Activated T-cell treated with anti-CD3 and anti-CD28 coated beads, Interleukin-2, amount 50 U/mL, for 72 hours (primary cell): ENCODE measurements at regions not wholly inside any gene's neighbourhood (a gene's known extent, or its start where the extent isn't known, plus 50 kb on each side); places are given as distances from the start of the nearest gene placed in this dataset.
"Not testable (repeated sequence)": the region's sequence is repeated elsewhere in the genome, so short reads cannot be mapped to it uniquely, and the experiment has no call there.

Source experiments
- ATAC-seq, 2 donors: fragments of 150-1000 bp; cut with Tn5 transposase; replicated peaks in 1 of 2; 2 replicates each; pipeline ENCODE4 v1.10.0; 2021; ENCODE audit warnings: moderate library complexity in 2 of 2, mild to moderate bottlenecking in 1 of 2
- DNase-seq, 2 donors: peaks; one replicate each; pipeline ENCODE4 v3.0.0; 2021 to 2022; ENCODE audit warnings: mixed read lengths in 1 of 2
- H3K27ac Mint-ChIP-seq: one replicate; pipeline ENCODE4 v1.8.0; 2022; ENCODE audit warnings: mild to moderate bottlenecking, moderate library complexity, mixed read lengths
- H3K27me3 Mint-ChIP-seq: one replicate; pipeline ENCODE4 v1.8.0; 2022; ENCODE audit warnings: low read depth, mixed read lengths
- H3K36me3 Mint-ChIP-seq, 2 donors: one replicate each; pipeline ENCODE4 v1.8.0; 2022; ENCODE audit warnings: mixed read lengths in 2 of 2, mild to moderate bottlenecking in 1 of 2; ENCODE audit not compliant: insufficient read depth in 2 of 2
- H3K4me1 Mint-ChIP-seq: one replicate; pipeline ENCODE4 v1.8.0; 2022; ENCODE audit warnings: low read depth, mixed read lengths
- H3K4me3 Mint-ChIP-seq, 2 donors: one replicate each; pipeline ENCODE4 v1.8.0; 2022; ENCODE audit warnings: mild to moderate bottlenecking in 2 of 2, mixed read lengths in 2 of 2, moderate library complexity in 2 of 2
- H3K9me3 Mint-ChIP-seq, 2 donors: one replicate each; pipeline ENCODE4 v1.8.0; 2022; ENCODE audit warnings: mixed read lengths in 2 of 2

- no peaks in the 10 kb centered on the region for H3K36me3 Mint-ChIP-seq
- H3K27ac Mint-ChIP-seq: no peak overlapping the region
- H3K9me3 Mint-ChIP-seq: no peaks in the 10 kb centered on the region
- peaks cover 12% of the 10 kb centered on the region for H3K4me1 Mint-ChIP-seq
- no peak for ATAC-seq
- H3K4me3 Mint-ChIP-seq: no peak overlapping the region
- H3K27me3 Mint-ChIP-seq: no peaks in the 10 kb centered on the region
- no peak for DNase-seq
These were observed 283.8 kb downstream of the ZPLD1 start for GRCh38 chr3:102718651-102719050.

DNA sequence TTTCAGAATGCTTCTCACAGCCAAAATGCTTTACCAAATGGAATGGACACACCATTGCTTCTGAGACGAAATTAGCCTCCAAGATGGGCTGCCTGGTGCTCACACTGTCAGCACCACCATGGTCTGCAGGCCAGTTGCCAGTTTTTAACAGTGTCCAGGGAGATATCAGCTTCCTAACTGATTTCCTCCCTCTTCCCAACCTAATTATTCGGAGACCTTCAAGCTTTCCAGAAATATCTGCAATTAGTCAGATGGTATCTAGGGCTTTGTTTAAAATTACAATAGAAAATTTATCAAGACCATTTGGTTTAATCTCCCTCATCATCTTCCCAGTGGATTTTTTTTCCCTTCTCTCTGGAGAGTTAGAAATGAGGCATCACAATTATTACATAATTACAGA, 287.5 kb downstream of the ZPLD1 start:
- Mint-ChIP-seq H3K4me1 (no peaks in the 10 kb centered on the region), H3K27ac (no peak overlapping the region), H3K27me3 (no peaks in the 10 kb centered on the region), H3K9me3 (no peaks in the 10 kb centered on the region), H3K36me3 (no peaks in the 10 kb centered on the region), H3K4me3 (no peak overlapping the region)
- no peak for ATAC-seq
- DNase-seq: no peak

DNA sequence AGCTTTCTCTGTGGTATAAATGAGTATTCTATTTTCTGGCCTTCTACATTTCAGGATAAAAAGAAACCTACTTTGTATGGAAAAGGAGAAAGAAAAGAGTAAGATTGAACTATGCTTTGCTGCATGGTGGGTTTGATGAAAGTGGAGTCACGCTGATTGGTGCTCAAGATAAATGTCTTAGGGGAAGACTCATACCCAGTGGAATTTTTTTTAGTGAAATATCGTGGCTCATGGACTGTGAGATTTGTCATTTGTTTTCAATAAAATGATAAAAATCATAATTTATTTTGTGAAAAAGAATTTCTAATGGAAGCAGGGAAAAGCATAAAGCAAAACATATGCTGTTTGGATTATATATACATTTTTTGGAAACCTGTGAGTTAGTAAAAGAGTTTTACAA, 292.5 kb downstream of the ZPLD1 start:
- Mint-ChIP-seq H3K4me1 (no peaks in the 10 kb centered on the region), H3K9me3 (no peaks in the 10 kb centered on the region), H3K36me3 (no peaks in the 10 kb centered on the region), H3K27me3 (no peaks in the 10 kb centered on the region), H3K4me3 (no peak overlapping the region), H3K27ac (no peak overlapping the region)
- ATAC-seq (no peak), DNase-seq (no peak)

DNA sequence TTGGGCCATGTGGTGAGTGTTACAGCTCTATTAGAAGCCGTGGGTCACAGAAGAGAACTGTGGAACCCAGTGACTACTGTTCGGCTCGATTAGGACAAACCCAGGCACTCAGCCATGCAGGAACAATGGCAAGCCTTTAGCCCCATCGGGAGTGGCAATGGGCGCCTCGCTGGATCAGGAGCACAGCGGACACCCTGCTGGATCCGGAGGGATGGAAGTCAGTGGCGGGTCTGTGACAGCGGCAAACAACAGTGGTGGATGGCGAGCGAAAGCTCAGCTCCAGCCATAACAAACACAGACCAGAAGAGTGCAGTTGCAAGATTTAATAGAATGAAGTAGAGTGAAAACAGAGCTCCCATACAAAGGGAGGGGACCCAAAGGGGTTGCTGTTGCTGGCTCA, 297.8 kb downstream of the ZPLD1 start:
- not testable (repeated sequence) for H3K9me3 Mint-ChIP-seq, DNase-seq, H3K4me1 Mint-ChIP-seq, H3K27me3 Mint-ChIP-seq, H3K36me3 Mint-ChIP-seq, ATAC-seq, H3K27ac Mint-ChIP-seq, H3K4me3 Mint-ChIP-seq

DNA sequence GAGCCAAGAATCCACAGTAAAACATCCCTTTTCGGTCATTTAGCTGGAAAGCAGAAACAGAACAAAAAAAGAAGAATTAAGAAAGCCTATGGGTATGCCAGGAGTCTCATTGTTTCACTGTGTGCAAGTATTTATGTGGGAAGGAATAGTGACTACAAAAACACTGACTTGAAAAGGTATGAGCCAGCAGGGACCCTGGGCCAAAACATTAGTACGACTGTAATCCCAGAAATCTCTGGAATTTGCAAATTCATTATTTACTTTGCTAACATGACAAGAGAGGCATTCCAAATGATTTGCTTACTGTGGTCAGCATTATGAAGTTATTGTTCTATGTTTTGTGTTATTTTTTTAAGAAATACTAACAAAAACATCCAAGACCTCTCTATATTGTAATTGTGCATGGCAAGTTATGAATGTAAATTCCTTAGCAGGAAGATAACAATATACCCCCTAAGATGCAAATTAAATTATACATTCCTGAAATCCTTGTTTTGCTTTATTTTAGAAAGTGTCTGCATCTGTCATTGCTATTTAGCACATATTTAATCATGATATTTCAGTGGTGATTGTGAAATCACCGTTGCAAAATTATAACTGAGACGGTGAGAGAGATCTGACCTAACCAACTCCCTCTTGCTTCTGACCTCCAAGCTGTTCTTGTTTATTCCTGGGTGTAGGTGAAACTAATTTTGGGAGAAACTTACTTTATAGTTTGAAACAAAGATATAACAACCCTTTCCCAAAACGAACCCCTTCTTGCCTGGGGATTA, 299.2 kb downstream of the ZPLD1 start:
- no peaks in the 10 kb centered on the region for H3K9me3 Mint-ChIP-seq
- no peak overlapping the region for H3K27ac Mint-ChIP-seq
- no peaks in the 10 kb centered on the region for H3K36me3 Mint-ChIP-seq
- no peaks in the 10 kb centered on the region for H3K27me3 Mint-ChIP-seq
- no peak for DNase-seq
- no peaks in the 10 kb centered on the region for H3K4me1 Mint-ChIP-seq
- no peak for ATAC-seq
- H3K4me3 Mint-ChIP-seq: no peak overlapping the region

GRCh38 chr3:102735311-102735710, 300.5 kb downstream of the ZPLD1 start:
- DNase-seq: no peak
- no peak for ATAC-seq
- no peak overlapping the region for H3K4me3 Mint-ChIP-seq
- no peaks in the 10 kb centered on the region for H3K36me3 Mint-ChIP-seq
- H3K9me3 Mint-ChIP-seq: no peaks in the 10 kb centered on the region
- H3K27me3 Mint-ChIP-seq: no peaks in the 10 kb centered on the region
- no peak overlapping the region for H3K27ac Mint-ChIP-seq
- no peaks in the 10 kb centered on the region for H3K4me1 Mint-ChIP-seq

DNA sequence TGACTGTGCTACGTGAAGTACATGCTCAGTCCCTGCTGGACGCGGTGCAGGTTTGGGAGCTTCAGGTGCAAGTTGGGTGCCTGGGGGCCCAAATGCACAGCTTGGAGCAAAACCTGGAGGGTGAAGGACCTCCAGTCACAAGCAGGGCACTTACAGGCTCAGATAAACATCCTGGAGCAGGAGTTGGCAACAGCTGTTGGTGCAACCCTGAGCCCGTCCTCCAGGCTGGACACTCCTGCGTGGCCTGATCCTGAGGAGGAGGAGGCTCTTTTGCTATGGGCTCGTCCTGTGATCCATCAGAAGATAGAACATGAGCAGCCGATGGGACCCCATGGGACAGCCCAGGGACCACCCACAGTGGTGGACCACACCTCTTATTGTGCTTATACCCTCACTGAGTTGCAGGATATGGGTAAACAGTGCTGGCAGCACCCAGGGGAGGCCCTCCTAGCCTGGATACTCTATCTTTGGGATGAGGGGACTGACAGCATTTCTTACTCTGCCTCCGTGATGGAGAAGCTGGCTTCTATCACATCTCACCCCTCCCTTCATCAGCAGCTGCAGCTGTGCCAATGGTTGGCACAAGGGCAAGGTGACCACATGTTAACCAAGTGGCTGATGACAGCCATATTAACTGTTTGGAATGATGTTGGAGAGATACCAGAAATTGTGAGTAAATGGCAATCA, 301.6 kb downstream of the ZPLD1 start:
- DNase-seq (no peak), ATAC-seq (no peak)
- Mint-ChIP-seq H3K4me1 (no peaks in the 10 kb centered on the region), H3K36me3 (no peaks in the 10 kb centered on the region), H3K27me3 (no peaks in the 10 kb centered on the region), H3K27ac (no peak overlapping the region), H3K9me3 (no peaks in the 10 kb centered on the region), H3K4me3 (no peak overlapping the region)

DNA sequence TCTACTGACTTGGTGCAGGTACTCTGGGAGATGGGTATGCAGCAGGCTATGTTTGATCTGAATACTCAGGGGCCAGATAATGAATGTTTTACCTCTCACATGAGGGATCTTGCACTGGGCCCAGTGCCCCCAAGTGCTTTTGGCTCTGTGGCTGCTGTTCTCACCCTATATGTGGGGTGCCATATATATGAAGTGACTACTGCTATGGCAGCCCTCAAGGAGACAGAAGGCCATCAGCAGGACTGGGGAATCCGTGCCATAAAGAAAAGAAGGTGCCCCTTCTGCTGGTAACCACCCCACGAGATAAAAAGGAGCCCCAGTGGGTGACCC, 302.1 kb downstream of the ZPLD1 start:
- Mint-ChIP-seq H3K27ac (no peak overlapping the region), H3K4me1 (no peaks in the 10 kb centered on the region), H3K36me3 (no peaks in the 10 kb centered on the region), H3K9me3 (no peaks in the 10 kb centered on the region), H3K27me3 (no peaks in the 10 kb centered on the region), H3K4me3 (no peak overlapping the region)
- no peak for DNase-seq
- no peak for ATAC-seq

DNA sequence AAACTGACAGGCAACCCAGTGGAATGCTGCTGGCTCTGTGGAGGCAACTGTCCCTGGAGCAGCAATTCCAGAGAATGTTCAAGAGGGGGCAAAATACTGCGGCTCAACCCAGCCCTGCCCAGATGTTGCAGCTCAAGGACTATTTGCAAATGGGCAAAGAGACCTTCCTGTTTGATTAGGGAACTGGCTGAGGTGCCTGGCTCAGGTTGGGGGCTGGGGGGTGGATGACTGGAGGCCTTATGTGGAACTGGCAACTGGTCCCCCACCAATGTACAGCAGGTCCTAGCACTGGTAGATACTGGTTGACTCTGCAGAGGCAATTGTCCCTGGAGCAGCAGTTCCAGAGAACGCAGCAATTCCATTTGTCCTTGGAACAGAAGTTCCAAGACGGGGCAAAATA, 302.5 kb downstream of the ZPLD1 start:
- H3K36me3 Mint-ChIP-seq: no peaks in the 10 kb centered on the region
- H3K27me3 Mint-ChIP-seq: no peaks in the 10 kb centered on the region
- no peaks in the 10 kb centered on the region for H3K9me3 Mint-ChIP-seq
- no peak overlapping the region for H3K4me3 Mint-ChIP-seq
- DNase-seq: no peak
- no peak for ATAC-seq
- no peaks in the 10 kb centered on the region for H3K4me1 Mint-ChIP-seq
- H3K27ac Mint-ChIP-seq: no peak overlapping the region

GRCh38 chr3:102741105-102741504, 306.3 kb downstream of the ZPLD1 start:
- H3K27me3 Mint-ChIP-seq: peaks cover 7% of the 10 kb centered on the region

GRCh38 chr3:102741694-102742093, 306.9 kb downstream of the ZPLD1 start:
- DNase-seq (no peak), ATAC-seq (no peak)
- Mint-ChIP-seq H3K27me3 (peaks cover 7% of the 10 kb centered on the region), H3K36me3 (no peaks in the 10 kb centered on the region), H3K4me3 (no peak overlapping the region), H3K4me1 (no peaks in the 10 kb centered on the region), H3K27ac (no peak overlapping the region), H3K9me3 (no peaks in the 10 kb centered on the region)

More at GRCh38 chr3:102741105-102741504, 306.3 kb downstream of the ZPLD1 start:
- DNase-seq (no peak), ATAC-seq (no peak)
- Mint-ChIP-seq H3K27ac (no peak overlapping the region), H3K4me1 (no peaks in the 10 kb centered on the region), H3K9me3 (no peaks in the 10 kb centered on the region), H3K4me3 (no peak overlapping the region), H3K36me3 (no peaks in the 10 kb centered on the region)

DNA sequence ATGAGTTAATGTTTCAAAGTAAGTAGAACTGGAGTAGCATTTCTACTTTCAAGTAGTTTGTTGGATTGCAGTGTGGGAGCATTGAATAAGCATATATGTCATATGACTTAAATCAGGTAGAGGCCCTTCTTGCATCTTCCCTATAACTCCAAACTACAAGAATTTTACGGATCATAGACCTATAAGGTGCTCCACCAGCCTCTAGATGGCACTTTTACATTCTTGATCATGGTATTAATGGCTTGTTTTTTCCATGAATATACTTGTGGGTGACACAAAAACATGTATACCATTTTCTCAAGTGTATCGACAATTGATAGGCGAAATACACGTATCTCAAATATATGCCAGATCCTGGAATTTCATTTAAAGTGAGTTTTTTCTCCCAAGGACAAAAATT, 311.1 kb downstream of the ZPLD1 start:
- no peaks in the 10 kb centered on the region for H3K4me1 Mint-ChIP-seq
- H3K27ac Mint-ChIP-seq: no peak overlapping the region
- H3K9me3 Mint-ChIP-seq: no peaks in the 10 kb centered on the region
- no peak overlapping the region for H3K4me3 Mint-ChIP-seq
- ATAC-seq (no peak), DNase-seq (no peak)
- H3K27me3 Mint-ChIP-seq: peaks cover 7% of the 10 kb centered on the region
- H3K36me3 Mint-ChIP-seq: no peaks in the 10 kb centered on the region

DNA sequence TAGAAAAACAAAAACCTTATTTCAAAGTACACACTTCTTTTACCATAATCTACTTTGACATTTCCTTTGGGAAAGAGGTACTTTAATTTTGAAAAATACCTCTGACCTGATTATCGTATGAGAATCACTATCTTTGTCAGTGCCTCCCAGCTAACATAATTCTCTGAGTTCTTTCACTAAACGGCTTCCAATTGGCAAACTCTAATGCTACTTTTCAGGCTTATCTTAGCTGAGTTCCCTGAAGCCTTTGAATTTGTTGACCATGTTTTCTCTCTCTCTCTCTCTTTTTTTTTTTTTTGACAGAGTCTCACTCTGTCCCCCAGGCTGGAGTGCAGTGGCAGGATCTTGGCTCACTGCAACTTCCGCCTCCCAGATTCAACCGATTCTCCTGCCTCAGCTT, 312.8 kb downstream of the ZPLD1 start:
- Mint-ChIP-seq H3K27me3 (peaks cover 7% of the 10 kb centered on the region), H3K9me3 (no peaks in the 10 kb centered on the region), H3K36me3 (no peaks in the 10 kb centered on the region), H3K4me1 (no peaks in the 10 kb centered on the region), H3K27ac (no peak overlapping the region), H3K4me3 (no peak overlapping the region)
- no peak for ATAC-seq
- DNase-seq: no peak

DNA sequence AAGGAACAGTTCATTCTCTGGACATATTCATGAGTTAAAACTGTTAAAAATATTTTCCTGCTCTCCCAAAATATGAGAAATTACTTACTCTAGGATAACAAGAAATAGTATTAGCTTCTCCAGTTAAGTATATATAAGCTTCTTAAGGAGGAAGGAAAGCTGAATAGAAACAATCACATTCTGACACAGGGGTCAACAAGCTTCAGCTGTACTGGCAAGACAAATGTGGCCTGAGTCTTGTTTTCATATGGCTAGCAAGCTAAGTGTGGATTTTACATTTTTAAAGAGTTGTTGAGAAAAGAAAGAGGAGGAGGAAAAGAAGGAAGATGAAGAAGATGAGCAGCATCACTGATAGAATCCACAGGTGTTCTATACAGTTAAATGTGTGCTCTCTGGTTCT, 313.8 kb downstream of the ZPLD1 start:
- Mint-ChIP-seq H3K9me3 (no peaks in the 10 kb centered on the region), H3K36me3 (no peaks in the 10 kb centered on the region), H3K4me1 (no peaks in the 10 kb centered on the region), H3K27me3 (peaks cover 7% of the 10 kb centered on the region), H3K27ac (no peak overlapping the region), H3K4me3 (no peak overlapping the region)
- DNase-seq (no peak), ATAC-seq (no peak)
